K562 (cell line): ENCODE measurements at regions not wholly inside any gene's neighbourhood (a gene's known extent, or its start where the extent isn't known, plus 50 kb on each side); places are given as distances from the start of the nearest gene placed in this dataset.
A peak's percentile ranks its signal among the peaks of the same experiment; 100 is the strongest.

Experiments
- ARID1B ChIP-seq: fragments of 450-650 bp; IDR thresholded peaks from 2 replicates; pipeline ENCODE4 v1.6.1; 2016; ENCODE audit warnings: antibody characterized with exemption, mild to moderate bottlenecking, inconsistent platforms
- ARNT ChIP-seq, 2 experiments: fragments of 450-650 bp; IDR thresholded peaks; 2 replicates each; pipeline ENCODE4 v1.6.1; 2016; ENCODE audit warnings: mild to moderate bottlenecking in 1 of 2
- CAMTA2 ChIP-seq: fragments of 250-450 bp; sonication (Bioruptor Pico); conservative IDR thresholded peaks from 2 replicates; pipeline ENCODE4 v1.5.1; 2022
- CBFA2T3 ChIP-seq: fragments of 450-650 bp; IDR thresholded peaks from 2 replicates; pipeline ENCODE4 v1.6.1; 2017
- CBX3 ChIP-seq, 2 experiments: IDR thresholded peaks; 1 replicate in 1 of 2; 2 replicates in 1 of 2; pipeline ENCODE4 v1.6.1; 2012; ENCODE audit warnings: inconsistent platforms in 2 of 2, low read length in 2 of 2, borderline replicate concordance in 1 of 2, control low read depth in 1 of 2
- CCNT2 ChIP-seq: IDR thresholded peaks from 2 replicates; pipeline ENCODE4 v1.6.1; 2011; ENCODE audit warnings: borderline replicate concordance, low read depth, mild to moderate bottlenecking, moderate library complexity, mixed read lengths, low read length; ENCODE audit not compliant: insufficient read length; ENCODE audit errors: extremely low read depth
- ESRRA ChIP-seq: fragments of 450-650 bp; IDR thresholded peaks from 2 replicates; pipeline ENCODE4 v1.6.1; 2014; ENCODE audit warnings: low read depth, mild to moderate bottlenecking, moderate library complexity, borderline replicate concordance
- FOXA3 ChIP-seq, 2 experiments: fragments of 450-650 bp in 1 of 2; sonication (generic) in 1 of 2; formaldehyde crosslinking; IDR thresholded peaks in 1 of 2; conservative IDR thresholded peaks in 1 of 2; 2 replicates each; pipeline versions ENCODE4 v1.4.0 to v1.8.0; 2020 to 2022; ENCODE audit warnings: mild to moderate bottlenecking in 2 of 2, missing genetic modification reagents in 1 of 2
- HDAC2 ChIP-seq: fragments of 450-650 bp; IDR thresholded peaks from 2 replicates; pipeline ENCODE4 v1.6.1; 2016; ENCODE audit warnings: mild to moderate bottlenecking
- NFXL1 ChIP-seq: fragments of 450-650 bp; formaldehyde crosslinking; IDR thresholded peaks from 2 replicates; pipeline ENCODE4 v1.4.0; 2021; ENCODE audit warnings: mild to moderate bottlenecking
- NR2F6 ChIP-seq: fragments of 450-650 bp; formaldehyde crosslinking; IDR thresholded peaks from 2 replicates; pipeline ENCODE4 v1.4.0; 2020; ENCODE audit warnings: mild to moderate bottlenecking
- NRF1 ChIP-seq, 2 experiments: fragments of 450-650 bp; IDR thresholded peaks in 1 of 2; conservative IDR thresholded peaks in 1 of 2; 2 replicates each; pipeline ENCODE4 v1.6.1; 2014; ENCODE audit warnings: mild to moderate bottlenecking in 2 of 2
- PATZ1 ChIP-seq: fragments of 250-450 bp; sonication (Bioruptor Pico); IDR thresholded peaks from 2 replicates; pipeline ENCODE4 v1.5.0; 2020; ENCODE audit warnings: mild to moderate bottlenecking, borderline replicate concordance
- PHB2 ChIP-seq: fragments of 450-650 bp; IDR thresholded peaks from 2 replicates; pipeline ENCODE4 v1.6.1; 2017; ENCODE audit warnings: low read depth
- PTBP1 ChIP-seq: fragments of 200-400 bp; formaldehyde crosslinking; IDR thresholded peaks from 2 replicates; pipeline ENCODE4 v1.6.1; 2017; ENCODE audit warnings: low read depth, low read length
- PYGO2 ChIP-seq: fragments of 450-650 bp; IDR thresholded peaks from 2 replicates; pipeline ENCODE4 v1.6.1; 2016; ENCODE audit warnings: mild to moderate bottlenecking, missing genetic modification characterization, moderate library complexity, missing compliant biosample characterization
- RB1 ChIP-seq: fragments of 450-650 bp; IDR thresholded peaks from 2 replicates; pipeline ENCODE4 v1.6.1; 2017; ENCODE audit warnings: low read depth, mild to moderate bottlenecking
- RBM17 ChIP-seq: fragments of 200-400 bp; formaldehyde crosslinking; IDR thresholded peaks from 2 replicates; pipeline ENCODE4 v1.6.1; 2017; ENCODE audit warnings: low read depth, mild to moderate bottlenecking, low read length, borderline replicate concordance
- RFX5 ChIP-seq: IDR thresholded peaks from 2 replicates; pipeline ENCODE4 v1.6.1; 2011; ENCODE audit warnings: low read depth, mild to moderate bottlenecking, improper control_type of control experiment, low read length
- SMARCC2 ChIP-seq: fragments of 450-650 bp; IDR thresholded peaks from 2 replicates; pipeline ENCODE4 v1.6.1; 2017; ENCODE audit warnings: antibody characterized with exemption, moderate library complexity, mild to moderate bottlenecking, low read depth
- TAF1 ChIP-seq: IDR thresholded peaks from 2 replicates; pipeline ENCODE4 v1.6.1; 2011; ENCODE audit warnings: mild to moderate bottlenecking, low read length, moderate library complexity; ENCODE audit not compliant: insufficient read depth, control insufficient read depth, severe bottlenecking; ENCODE audit errors: extremely low read depth
- TEAD4 ChIP-seq, 2 experiments: sonication (generic) in 1 of 2; formaldehyde crosslinking in 1 of 2; IDR thresholded peaks; 2 replicates each; pipeline versions ENCODE4 v1.6.1 to v1.8.0; 2012 to 2022; ENCODE audit warnings: borderline replicate concordance in 1 of 2, inconsistent platforms in 1 of 2, low read length in 1 of 2, mild to moderate bottlenecking in 1 of 2, missing genetic modification reagents in 1 of 2
- XRCC4 ChIP-seq: IDR thresholded peaks from one replicate; pipeline ENCODE4 v1.6.1; 2011; ENCODE audit not compliant: insufficient read depth, insufficient read length; ENCODE audit errors: extremely low read depth
- XRCC5 ChIP-seq: fragments of 200-400 bp; formaldehyde crosslinking; IDR thresholded peaks from 2 replicates; pipeline ENCODE4 v1.6.1; 2017; ENCODE audit warnings: low read depth, mild to moderate bottlenecking, low read length
- ZBTB1 ChIP-seq: sonication (generic); formaldehyde crosslinking; IDR thresholded peaks from 2 replicates; pipeline ENCODE4 v1.8.1; 2023; ENCODE audit warnings: missing genetic modification reagents, low read depth, mild to moderate bottlenecking, borderline replicate concordance
- ZNF717 ChIP-seq: fragments of 250-450 bp; sonication (Bioruptor Pico); IDR thresholded peaks from 2 replicates; pipeline ENCODE4 v1.5.0; 2021
- ZNF740 ChIP-seq, 3 experiments: fragments of 200-800 bp in 1 of 3; sonication (Bioruptor generic) in 1 of 3; sonication (generic) in 1 of 3; formaldehyde crosslinking in 1 of 3; IDR thresholded peaks; 2 replicates each; pipeline versions ENCODE4 v1.6.1 to v1.8.0; 2016 to 2022; ENCODE audit warnings: mild to moderate bottlenecking in 2 of 3, missing compliant biosample characterization in 2 of 3, missing genetic modification characterization in 2 of 3, missing genetic modification reagents in 1 of 3
- ZNF75A ChIP-seq: fragments of 450-650 bp; formaldehyde crosslinking; IDR thresholded peaks from 2 replicates; pipeline ENCODE4 v1.4.0; 2020; ENCODE audit warnings: mild to moderate bottlenecking

DNA sequence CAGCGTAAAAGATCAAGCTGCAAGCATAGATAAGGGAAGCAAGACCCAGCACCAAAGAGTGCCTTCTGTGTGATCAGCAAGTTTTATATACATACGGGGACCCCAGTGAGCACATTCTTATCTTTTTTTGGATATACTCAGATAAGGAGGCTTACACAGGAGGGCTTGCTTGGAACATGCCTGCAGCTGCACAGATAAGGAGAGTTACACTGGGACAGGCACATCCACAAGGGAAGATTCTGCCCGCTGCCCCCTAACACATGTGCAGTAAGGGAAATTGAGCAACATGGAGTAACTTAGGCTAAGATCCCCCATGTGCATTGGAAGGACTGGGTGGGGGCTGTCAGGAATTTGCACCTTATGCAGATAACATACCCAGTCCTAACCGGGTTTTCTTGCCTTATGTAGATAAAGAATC is 1334.8 kb downstream of the MRPL39 start (continued):
- TF ChIP-seq TEAD4 (IDR thresholded peaks at IDR 0.05; ENCODE audit: low read length): peak; percentile 96
- TF ChIP-seq TEAD4 (CRISPR knock-in tag; IDR thresholded peaks at IDR 0.05; ENCODE audit: borderline replicate concordance): no peak
- no peak for TF ChIP-seq TAF1
- no peak for TF ChIP-seq RBM17
- peak in 1 of 2 experiments; percentile 77; a peak in 1 of 4 replicates for TF ChIP-seq ARNT (IDR thresholded peaks at IDR 0.05)
- no peak for TF ChIP-seq PTBP1
- TF ChIP-seq RB1: no peak
- TF ChIP-seq ZNF717 (CRISPR knock-in tag): no peak
- TF ChIP-seq NFXL1 (CRISPR knock-in tag): peak; percentile 96
- TF ChIP-seq ZBTB1 (CRISPR knock-in tag): no peak
- TF ChIP-seq HDAC2: peak; percentile 48; the same call in 1 of the 2 replicates
- no peak for TF ChIP-seq CBX3 (IDR thresholded peaks at IDR 0.05; ENCODE audit: borderline replicate concordance in 1 of 2, low read length in 2 of 2)
- TF ChIP-seq CBFA2T3: peak; percentile 98
- TF ChIP-seq XRCC4: no peak
- TF ChIP-seq ZNF75A (CRISPR knock-in tag): peak; percentile 86
- TF ChIP-seq NRF1 (conservative IDR thresholded peaks at IDR 0.05 in 1 of 2, IDR thresholded peaks at IDR 0.05 in 1 of 2): peak; percentile 32 to 48; a peak in 3 of 4 replicates
- no peak for TF ChIP-seq RFX5
- peak; percentile 72; the same call in 1 of the 2 replicates for TF ChIP-seq PYGO2
- peak; percentile 86 for TF ChIP-seq PHB2
- peak in 1 of 2 experiments; percentile 63; a peak in 2 of 4 replicates for TF ChIP-seq FOXA3 (CRISPR knock-in tag; conservative IDR thresholded peaks at IDR 0.05 in 1 of 2, IDR thresholded peaks at IDR 0.05 in 1 of 2)
- TF ChIP-seq ESRRA: no peak
- peak; percentile 88; the same call in 1 of the 2 replicates for TF ChIP-seq PATZ1 (CRISPR knock-in tag)
- no peak for TF ChIP-seq NR2F6 (CRISPR knock-in tag)
- TF ChIP-seq ARID1B: peak; percentile 98
- TF ChIP-seq XRCC5: no peak
- peak; percentile 86 for TF ChIP-seq SMARCC2
- TF ChIP-seq CAMTA2: peak; percentile 84; the same call in 1 of the 2 replicates
- TF ChIP-seq CCNT2: peak; percentile 93
- TF ChIP-seq ZNF740 (CRISPR knock-in tag; IDR thresholded peaks at IDR 0.05): no peak
- peak in 1 of 2 experiments; percentile 93; a peak in 2 of 4 replicates for TF ChIP-seq ZNF740 (tag; IDR thresholded peaks at IDR 0.05)
